ENCODE measurements at regions not wholly inside any gene's neighbourhood (a gene's known extent, or its start where the extent isn't known, plus 50 kb on each side); places are given as distances from the start of the nearest gene placed in this dataset.

- TF ChIP-seq CTCF (IDR thresholded peaks at IDR 0.05) (no peak), POLR2A (IDR thresholded peaks at IDR 0.05) (no peak)
Observed at GRCh38 chr10:131580674-131581073, 269.2 kb upstream of the TCERG1L start.

Data from testis (tissue), 2 donors.